Sigmoid colon (tissue), 3 donors: ENCODE measurements at regions not wholly inside any gene's neighbourhood (a gene's known extent, or its start where the extent isn't known, plus 50 kb on each side); places are given as distances from the start of the nearest gene placed in this dataset.

Experiments
- POLR2A ChIP-seq, 2 donors: fragments of 450-650 bp; IDR thresholded peaks; one replicate each; pipeline ENCODE4 v1.6.1; 2016; ENCODE audit warnings: antibody characterized with exemption in 2 of 2, mild to moderate bottlenecking in 2 of 2, moderate library complexity in 2 of 2
- TF ChIP-seq, protein P1 (sequence below), 4 experiments: fragments of 450-650 bp in 3 of 4; fragments of 200-600 bp in 1 of 4; IDR thresholded peaks; one replicate each; pipeline ENCODE4 v1.5.1; 2016 to 2019; ENCODE audit warnings: antibody characterized with exemption in 4 of 4, mild to moderate bottlenecking in 3 of 4, moderate library complexity in 2 of 4

DNA sequence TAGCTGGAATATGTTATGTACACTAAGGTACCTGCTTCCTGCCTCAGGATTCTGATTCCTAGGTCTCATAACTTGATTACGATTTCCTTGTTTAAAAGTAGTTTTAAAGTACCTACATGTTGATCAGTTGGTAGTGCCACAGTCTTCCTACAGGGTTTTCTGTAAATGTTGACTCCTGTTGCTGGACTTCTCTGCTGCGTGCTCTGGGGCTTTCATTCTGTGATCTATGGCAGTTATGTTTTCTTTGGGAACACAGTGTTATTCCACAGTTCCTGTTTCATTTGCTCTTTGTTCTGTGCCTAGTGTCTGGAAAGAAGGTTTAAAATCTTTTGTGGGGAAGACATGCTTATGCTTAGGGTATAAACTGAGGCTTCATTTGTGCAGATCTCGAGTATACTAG lies 343.5 kb downstream of the PLK2 start:
- TF ChIP-seq, protein P1, sequence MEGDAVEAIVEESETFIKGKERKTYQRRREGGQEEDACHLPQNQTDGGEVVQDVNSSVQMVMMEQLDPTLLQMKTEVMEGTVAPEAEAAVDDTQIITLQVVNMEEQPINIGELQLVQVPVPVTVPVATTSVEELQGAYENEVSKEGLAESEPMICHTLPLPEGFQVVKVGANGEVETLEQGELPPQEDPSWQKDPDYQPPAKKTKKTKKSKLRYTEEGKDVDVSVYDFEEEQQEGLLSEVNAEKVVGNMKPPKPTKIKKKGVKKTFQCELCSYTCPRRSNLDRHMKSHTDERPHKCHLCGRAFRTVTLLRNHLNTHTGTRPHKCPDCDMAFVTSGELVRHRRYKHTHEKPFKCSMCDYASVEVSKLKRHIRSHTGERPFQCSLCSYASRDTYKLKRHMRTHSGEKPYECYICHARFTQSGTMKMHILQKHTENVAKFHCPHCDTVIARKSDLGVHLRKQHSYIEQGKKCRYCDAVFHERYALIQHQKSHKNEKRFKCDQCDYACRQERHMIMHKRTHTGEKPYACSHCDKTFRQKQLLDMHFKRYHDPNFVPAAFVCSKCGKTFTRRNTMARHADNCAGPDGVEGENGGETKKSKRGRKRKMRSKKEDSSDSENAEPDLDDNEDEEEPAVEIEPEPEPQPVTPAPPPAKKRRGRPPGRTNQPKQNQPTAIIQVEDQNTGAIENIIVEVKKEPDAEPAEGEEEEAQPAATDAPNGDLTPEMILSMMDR (IDR thresholded peaks at IDR 0.05) = no peak
- no peak for TF ChIP-seq POLR2A (IDR thresholded peaks at IDR 0.05)
